ENCODE measurements at regions not wholly inside any gene's neighbourhood (a gene's known extent, or its start where the extent isn't known, plus 50 kb on each side); places are given as distances from the start of the nearest gene placed in this dataset.

DNA sequence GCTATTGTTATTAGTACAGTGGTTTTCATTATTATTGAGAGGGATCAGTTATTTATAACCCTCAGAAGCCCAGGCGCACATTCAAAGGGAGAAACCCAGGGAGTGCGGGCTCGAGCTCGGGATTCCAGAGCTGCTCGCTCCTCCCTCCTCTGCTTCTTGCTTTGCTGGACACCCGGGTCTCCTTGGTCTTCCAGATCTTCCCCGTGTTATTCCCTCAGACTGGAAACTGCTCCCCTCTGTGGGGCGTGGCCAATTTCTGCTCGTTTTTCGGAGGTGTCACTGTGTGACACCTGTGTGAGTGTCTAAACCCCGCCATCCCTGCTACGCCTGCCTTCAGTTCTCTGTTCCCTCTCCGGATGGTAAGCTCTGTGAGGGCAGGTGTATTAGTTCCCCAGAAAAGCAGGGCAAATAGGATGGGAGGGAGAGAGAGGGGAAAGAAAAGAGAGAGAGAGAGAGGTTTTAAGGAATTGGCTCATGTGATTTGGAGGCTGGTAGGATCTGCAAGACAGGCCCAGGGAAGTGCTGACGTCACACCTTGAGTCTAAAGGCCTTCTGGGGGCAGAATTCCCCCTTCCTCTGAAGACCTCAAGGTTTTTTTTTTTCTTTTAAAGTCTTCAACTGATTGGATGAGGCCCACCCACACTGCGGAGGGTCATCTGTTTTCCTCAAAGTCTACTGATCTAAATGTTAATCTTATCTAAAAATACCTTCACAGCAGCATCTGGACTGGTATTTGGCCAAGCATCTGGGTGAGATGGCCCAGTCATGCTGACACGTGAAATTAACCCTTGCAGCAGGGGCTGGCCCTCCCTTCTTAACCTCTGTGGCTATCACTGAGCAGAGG lies 457.3 kb upstream of the ID2 start:
- TF ChIP-seq CTCF (IDR thresholded peaks at IDR 0.05; ENCODE audit: low read length, missing control alignments) = no peak
- DNase-seq (ENCODE audit: low read depth) = no peak
- no peak overlapping the region for H3K4me3 ChIP-seq (replicated peaks; ENCODE audit: low read depth, low read length)

- no peak for TF ChIP-seq CTCF (IDR thresholded peaks at IDR 0.05; ENCODE audit: low read length, missing control alignments)
- no peak overlapping the region for H3K4me3 ChIP-seq (replicated peaks; ENCODE audit: low read depth, low read length)
- DNase-seq (ENCODE audit: low read depth) = no peak
Measured at GRCh38 chr2:8225266-8225665, 456.6 kb upstream of the ID2 start.

- no peak for DNase-seq (ENCODE audit: low read depth)
Measured at GRCh38 chr2:8225798-8226197, 456.1 kb upstream of the ID2 start.

DNA sequence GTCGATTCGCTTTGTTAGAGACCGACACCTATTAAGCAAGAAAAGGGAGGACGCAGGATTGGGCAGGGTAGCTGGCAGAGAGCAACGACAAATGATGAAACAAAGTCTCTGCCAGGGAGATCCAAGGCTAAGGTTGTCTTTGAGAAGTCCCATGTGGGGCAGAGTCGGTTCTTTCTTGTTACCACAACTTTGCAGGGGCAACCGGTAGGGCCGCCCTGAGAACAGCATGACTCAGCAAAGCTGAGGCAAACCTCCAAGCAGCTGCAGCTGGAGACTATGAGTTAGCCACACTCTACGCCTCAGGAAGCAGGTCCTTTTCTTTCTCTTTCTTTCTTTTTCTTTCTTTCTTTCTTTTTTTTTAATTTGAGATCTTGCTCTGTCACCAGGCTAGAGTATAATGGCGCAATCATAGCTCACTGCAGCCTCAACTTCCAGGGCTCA lies 452.3 kb upstream of the ID2 start:
- peak; percentile 73 for DNase-seq (ENCODE audit: low read depth)
- TF ChIP-seq CTCF (IDR thresholded peaks at IDR 0.05; ENCODE audit: low read length, missing control alignments) = no peak
- H3K4me3 ChIP-seq (replicated peaks; ENCODE audit: low read depth, low read length) = no peak overlapping the region

More at GRCh38 chr2:8225798-8226197, 456.1 kb upstream of the ID2 start:
- no peak for TF ChIP-seq CTCF (IDR thresholded peaks at IDR 0.05; ENCODE audit: low read length, missing control alignments)
- no peak overlapping the region for H3K4me3 ChIP-seq (replicated peaks; ENCODE audit: low read depth, low read length)

GRCh38 chr2:8230466-8230865 lies 451.4 kb upstream of the ID2 start:
- no peak overlapping the region for H3K4me3 ChIP-seq (replicated peaks; ENCODE audit: low read depth, low read length)
- TF ChIP-seq CTCF (IDR thresholded peaks at IDR 0.05; ENCODE audit: low read length, missing control alignments) = no peak
- no peak for DNase-seq (ENCODE audit: low read depth)

DNA sequence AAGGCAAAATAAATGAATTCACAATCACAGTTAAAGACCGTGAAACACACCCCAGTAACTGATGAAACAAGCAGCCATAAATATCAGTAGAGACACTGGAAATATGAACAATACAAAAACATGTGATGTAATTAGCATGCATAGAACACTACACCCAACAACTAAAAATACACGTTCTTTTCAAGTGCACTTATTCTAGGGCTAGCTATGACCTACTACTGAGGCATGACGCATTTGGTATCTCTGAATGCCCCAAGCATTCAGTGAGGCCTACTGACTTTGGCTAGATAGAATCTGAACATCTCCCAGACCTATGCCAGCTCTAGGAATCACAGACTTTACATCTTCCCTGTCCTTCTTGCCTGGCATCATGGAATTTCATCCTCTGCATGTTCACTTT lies 450.0 kb upstream of the ID2 start:
- DNase-seq (ENCODE audit: low read depth) = no peak
- TF ChIP-seq CTCF (IDR thresholded peaks at IDR 0.05; ENCODE audit: low read length, missing control alignments) = no peak
- H3K4me3 ChIP-seq (replicated peaks; ENCODE audit: low read depth, low read length) = no peak overlapping the region

GRCh38 chr2:8232871-8233270 lies 449.0 kb upstream of the ID2 start:
- no peak for DNase-seq (ENCODE audit: low read depth)
- no peak for TF ChIP-seq CTCF (IDR thresholded peaks at IDR 0.05; ENCODE audit: low read length, missing control alignments)

More at GRCh38 chr2:8232871-8233270, 449.0 kb upstream of the ID2 start:
- H3K4me3 ChIP-seq (replicated peaks; ENCODE audit: low read depth, low read length) = no peak overlapping the region

All from fibroblast of pulmonary artery (primary cell).